ENCODE measurements at regions not wholly inside any gene's neighbourhood (a gene's known extent, or its start where the extent isn't known, plus 50 kb on each side); places are given as distances from the start of the nearest gene placed in this dataset.
"Not testable (repeated sequence)": the region's sequence is repeated elsewhere in the genome, so short reads cannot be mapped to it uniquely, and the experiment has no call there.

DNA sequence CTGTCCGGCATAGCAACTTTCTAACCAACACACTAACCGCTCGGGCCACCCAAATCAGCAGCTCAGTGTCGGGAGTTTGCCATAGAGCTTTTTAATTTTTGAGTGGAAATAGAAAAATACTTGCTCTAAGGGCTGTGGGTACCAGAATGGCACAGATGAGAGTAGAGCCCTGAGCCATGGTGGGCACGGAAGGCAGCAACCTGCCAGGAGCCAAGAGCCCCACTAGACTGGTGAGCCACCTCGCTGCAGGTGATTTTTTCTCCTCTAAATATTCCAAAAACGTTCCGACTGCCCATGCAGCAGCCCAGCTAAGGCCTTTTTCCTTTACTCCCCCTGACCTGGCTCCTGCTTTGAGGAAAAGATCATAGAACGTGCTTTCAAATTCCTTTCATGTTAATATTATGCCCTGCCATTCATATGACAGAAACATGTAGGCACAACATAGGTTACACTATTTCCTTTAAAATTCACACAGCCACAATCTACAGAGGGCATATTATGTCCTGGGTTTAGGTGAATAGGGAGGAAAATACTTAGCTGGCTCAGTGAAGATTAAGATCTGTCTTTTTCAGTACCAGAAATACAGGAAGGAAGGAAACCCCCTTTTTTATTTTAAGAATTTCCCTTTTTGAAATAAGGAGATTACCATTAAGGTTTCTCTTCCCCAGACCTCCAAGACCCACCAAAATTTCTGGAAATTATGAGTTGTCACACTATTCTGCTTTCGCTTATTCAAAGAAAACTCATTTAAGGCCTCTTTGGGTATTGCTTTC, 81.0 kb upstream of the ATP12A start:
- ATAC-seq (ENCODE audit: insufficient number of reproducible peaks, low FRiP score, low read depth); H3K36me3 ChIP-seq; DNase-seq (ENCODE audit: low spot score); H3K4me1 ChIP-seq (ENCODE audit: control insufficient read depth in 1 of 2, low read depth in 2 of 2); H3K9me3 ChIP-seq; H3K4me3 ChIP-seq; H3K27ac ChIP-seq; H3K27me3 ChIP-seq (replicated peaks; ENCODE audit: insufficient read depth): not testable (repeated sequence)

DNA sequence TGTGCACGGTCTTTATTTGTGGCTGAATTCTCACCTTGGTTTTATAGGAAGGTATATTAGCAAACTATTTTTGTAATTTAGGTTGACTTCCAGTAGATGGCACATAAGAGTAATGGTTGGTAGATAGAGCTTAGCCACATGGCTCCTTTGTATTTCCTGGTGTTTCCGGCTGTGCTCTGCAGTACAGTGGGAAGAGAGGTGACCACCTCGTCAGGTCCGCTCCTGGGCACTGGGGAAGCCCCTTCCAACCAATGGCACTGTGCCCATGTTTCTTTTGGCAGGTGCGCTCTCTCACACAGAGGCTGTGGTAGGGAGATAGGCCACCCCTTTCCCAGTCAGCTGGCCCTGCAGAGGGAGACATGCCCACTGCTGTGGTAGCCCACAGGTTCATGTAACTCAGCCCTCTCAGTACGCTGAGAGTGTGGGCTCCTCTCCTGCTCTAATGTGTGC, 74.3 kb upstream of the ATP12A start:
- Histone ChIP-seq H3K9me3 (no peaks in the 10 kb centered on the region), H3K27me3 (replicated peaks; ENCODE audit: insufficient read depth) (no peaks in the 10 kb centered on the region), H3K36me3 (no peaks in the 10 kb centered on the region), H3K4me1 (ENCODE audit: control insufficient read depth in 1 of 2, low read depth in 2 of 2) (no peaks in the 10 kb centered on the region), H3K27ac (no peak overlapping the region), H3K4me3 (no peak overlapping the region)
- ATAC-seq (ENCODE audit: insufficient number of reproducible peaks, low FRiP score, low read depth) (no peak), DNase-seq (ENCODE audit: low spot score) (no peak)
- TF ChIP-seq, protein P1, sequence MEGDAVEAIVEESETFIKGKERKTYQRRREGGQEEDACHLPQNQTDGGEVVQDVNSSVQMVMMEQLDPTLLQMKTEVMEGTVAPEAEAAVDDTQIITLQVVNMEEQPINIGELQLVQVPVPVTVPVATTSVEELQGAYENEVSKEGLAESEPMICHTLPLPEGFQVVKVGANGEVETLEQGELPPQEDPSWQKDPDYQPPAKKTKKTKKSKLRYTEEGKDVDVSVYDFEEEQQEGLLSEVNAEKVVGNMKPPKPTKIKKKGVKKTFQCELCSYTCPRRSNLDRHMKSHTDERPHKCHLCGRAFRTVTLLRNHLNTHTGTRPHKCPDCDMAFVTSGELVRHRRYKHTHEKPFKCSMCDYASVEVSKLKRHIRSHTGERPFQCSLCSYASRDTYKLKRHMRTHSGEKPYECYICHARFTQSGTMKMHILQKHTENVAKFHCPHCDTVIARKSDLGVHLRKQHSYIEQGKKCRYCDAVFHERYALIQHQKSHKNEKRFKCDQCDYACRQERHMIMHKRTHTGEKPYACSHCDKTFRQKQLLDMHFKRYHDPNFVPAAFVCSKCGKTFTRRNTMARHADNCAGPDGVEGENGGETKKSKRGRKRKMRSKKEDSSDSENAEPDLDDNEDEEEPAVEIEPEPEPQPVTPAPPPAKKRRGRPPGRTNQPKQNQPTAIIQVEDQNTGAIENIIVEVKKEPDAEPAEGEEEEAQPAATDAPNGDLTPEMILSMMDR (IDR thresholded peaks at IDR 0.05): no peak

DNA sequence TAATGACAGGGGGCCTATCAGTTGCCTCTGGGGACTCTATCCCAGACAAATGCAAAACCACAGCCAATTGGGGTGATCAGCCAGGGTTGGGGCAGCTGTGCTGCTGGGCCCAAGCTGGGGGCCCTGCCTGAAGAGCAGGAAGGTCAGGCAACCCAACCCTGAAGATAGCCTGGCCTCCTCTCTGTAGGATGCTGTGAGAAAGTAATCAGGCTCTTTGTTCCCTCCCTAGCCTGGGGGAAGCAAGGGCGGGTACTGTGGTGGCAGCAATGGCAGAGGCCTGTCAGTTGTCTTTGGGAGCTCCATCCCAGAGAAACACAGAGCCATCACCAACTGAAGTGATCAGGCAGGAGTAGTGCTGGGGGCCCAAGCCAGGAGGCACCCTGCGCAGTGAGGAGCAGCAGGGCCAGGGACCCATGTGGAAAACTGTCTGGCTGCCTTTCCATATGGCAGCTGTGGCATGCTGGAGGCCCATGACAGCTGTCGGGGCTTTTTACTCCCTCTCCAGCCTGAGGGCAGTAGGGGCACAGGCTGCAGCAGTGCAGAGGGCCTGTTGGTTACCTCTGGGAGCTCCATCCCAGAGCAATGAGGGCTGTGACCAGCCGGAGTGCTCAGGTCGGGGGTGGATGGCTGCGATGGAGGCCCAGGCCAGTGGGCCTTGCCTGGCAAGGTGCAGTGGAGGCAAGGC, 73.6 kb upstream of the ATP12A start:
- no peak for ATAC-seq (ENCODE audit: insufficient number of reproducible peaks, low FRiP score, low read depth)
- DNase-seq (ENCODE audit: low spot score): no peak
- H3K27me3 ChIP-seq (replicated peaks; ENCODE audit: insufficient read depth): no peaks in the 10 kb centered on the region
- H3K9me3 ChIP-seq: no peaks in the 10 kb centered on the region
- TF ChIP-seq, protein P1 (IDR thresholded peaks at IDR 0.05): no peak
- no peak overlapping the region for H3K27ac ChIP-seq
- H3K4me1 ChIP-seq (ENCODE audit: control insufficient read depth in 1 of 2, low read depth in 2 of 2): no peaks in the 10 kb centered on the region
- no peak overlapping the region for H3K4me3 ChIP-seq
- no peaks in the 10 kb centered on the region for H3K36me3 ChIP-seq

DNA sequence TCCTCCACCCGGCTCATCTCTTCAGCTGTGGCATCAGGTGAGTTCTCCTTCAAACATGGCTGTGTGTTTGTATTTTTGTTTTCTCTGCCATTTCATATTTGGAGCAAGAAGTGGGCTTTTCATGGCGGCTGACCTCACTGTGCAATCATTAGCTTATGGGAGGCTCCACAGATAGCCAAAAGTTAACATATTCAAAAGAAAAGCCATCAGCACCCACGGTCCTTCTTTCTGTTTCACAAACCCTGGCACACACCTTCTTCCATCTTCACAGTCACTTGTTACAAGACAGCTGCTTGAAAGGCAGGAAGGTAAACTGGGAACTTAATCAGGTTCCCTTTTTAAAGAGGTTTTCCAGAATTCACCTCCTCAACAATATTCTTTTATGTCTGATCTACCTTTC, 69.3 kb upstream of the ATP12A start:
- Histone ChIP-seq H3K9me3 (no peaks in the 10 kb centered on the region), H3K4me1 (ENCODE audit: control insufficient read depth in 1 of 2, low read depth in 2 of 2) (no peaks in the 10 kb centered on the region), H3K27ac (no peak overlapping the region), H3K27me3 (replicated peaks; ENCODE audit: insufficient read depth) (no peaks in the 10 kb centered on the region), H3K36me3 (no peaks in the 10 kb centered on the region), H3K4me3 (no peak overlapping the region)
- DNase-seq (ENCODE audit: low spot score) (no peak), ATAC-seq (ENCODE audit: insufficient number of reproducible peaks, low FRiP score, low read depth) (no peak)
- TF ChIP-seq, protein P1 (IDR thresholded peaks at IDR 0.05): no peak

DNA sequence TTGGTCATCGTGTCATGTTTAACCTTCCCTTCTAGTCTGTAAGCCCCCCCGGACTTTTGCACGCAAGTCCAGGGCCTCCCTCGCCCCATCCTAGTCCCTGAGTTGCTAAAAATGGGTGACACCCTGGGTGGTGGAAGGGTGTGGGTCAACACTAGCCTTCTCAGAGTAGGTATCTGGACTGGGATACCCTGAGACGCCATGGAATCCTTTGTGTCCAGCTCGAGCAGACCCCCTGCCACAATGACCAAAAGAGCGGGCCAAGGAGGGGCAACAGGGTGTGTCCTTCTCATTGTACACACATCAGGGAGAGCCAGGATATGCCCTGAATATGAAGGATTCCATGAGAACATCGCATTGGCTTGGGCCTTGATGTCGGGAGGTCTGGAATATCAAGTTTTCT, 67.5 kb upstream of the ATP12A start:
- TF ChIP-seq, protein P1 (IDR thresholded peaks at IDR 0.05): no peak
- no peaks in the 10 kb centered on the region for H3K36me3 ChIP-seq
- H3K4me1 ChIP-seq (ENCODE audit: control insufficient read depth in 1 of 2, low read depth in 2 of 2): no peaks in the 10 kb centered on the region
- H3K4me3 ChIP-seq: no peak overlapping the region
- H3K9me3 ChIP-seq: no peaks in the 10 kb centered on the region
- H3K27me3 ChIP-seq (replicated peaks; ENCODE audit: insufficient read depth): no peaks in the 10 kb centered on the region
- no peak for DNase-seq (ENCODE audit: low spot score)
- no peak overlapping the region for H3K27ac ChIP-seq
- ATAC-seq (ENCODE audit: insufficient number of reproducible peaks, low FRiP score, low read depth): no peak

Data from thoracic aorta (tissue), 2 donors.